ENCODE measurements at regions not wholly inside any gene's neighbourhood (a gene's known extent, or its start where the extent isn't known, plus 50 kb on each side); places are given as distances from the start of the nearest gene placed in this dataset.

- H3K36me3 Mint-ChIP-seq, result no peaks in the 10 kb centered on the region
- peaks cover 0 to 13% (median 1%) of the 10 kb centered on the region in 6 donors for H3K9me3 Mint-ChIP-seq
- H3K4me1 Mint-ChIP-seq, result no peaks in the 10 kb centered on the region
- H3K4me3 Mint-ChIP-seq, result no peak overlapping the region
- H3K27ac Mint-ChIP-seq, result no peak overlapping the region
- no peak for DNase-seq
- peaks cover 0 to 2% (median 0%) of the 10 kb centered on the region in 3 donors for H3K27me3 Mint-ChIP-seq (ENCODE audit: low read depth in 3 of 3)
These were observed 1233.1 kb downstream of the C4orf33 start for GRCh38 chr4:130329036-130329435.

- Mint-ChIP-seq H3K9me3 (peaks cover 0 to 16% (median 5%) of the 10 kb centered on the region in 6 donors), H3K27me3 (ENCODE audit: low read depth in 3 of 3) (peaks cover 0 to 2% (median 0%) of the 10 kb centered on the region in 3 donors), H3K27ac (no peak overlapping the region), H3K4me3 (no peak overlapping the region), H3K36me3 (no peaks in the 10 kb centered on the region), H3K4me1 (no peaks in the 10 kb centered on the region)
- no peak for DNase-seq
These were observed 1237.3 kb downstream of the C4orf33 start for GRCh38 chr4:130333241-130333759.

GRCh38 chr4:130335417-130336194 lies 1239.7 kb downstream of the C4orf33 start:
- Mint-ChIP-seq H3K4me3 (no peak overlapping the region), H3K36me3 (no peaks in the 10 kb centered on the region), H3K9me3 (peaks cover 0 to 19% (median 5%) of the 10 kb centered on the region in 6 donors), H3K4me1 (no peaks in the 10 kb centered on the region), H3K27me3 (ENCODE audit: low read depth in 3 of 3) (peaks cover 0 to 2% (median 0%) of the 10 kb centered on the region in 3 donors), H3K27ac (no peak overlapping the region)
- no peak for DNase-seq

GRCh38 chr4:130336585-130337217 lies 1240.7 kb downstream of the C4orf33 start:
- no peak overlapping the region for H3K4me3 Mint-ChIP-seq
- H3K4me1 Mint-ChIP-seq, result no peaks in the 10 kb centered on the region
- H3K9me3 Mint-ChIP-seq, result peaks cover 0 to 20% (median 5%) of the 10 kb centered on the region in 6 donors
- DNase-seq, result no peak
- no peaks in the 10 kb centered on the region for H3K36me3 Mint-ChIP-seq
- H3K27me3 Mint-ChIP-seq (ENCODE audit: low read depth in 3 of 3), result peaks cover 0 to 2% (median 0%) of the 10 kb centered on the region in 3 donors
- H3K27ac Mint-ChIP-seq, result no peak overlapping the region

GRCh38 chr4:130338851-130339250 lies 1242.9 kb downstream of the C4orf33 start:
- H3K27me3 Mint-ChIP-seq (ENCODE audit: low read depth in 3 of 3), result no peaks in the 10 kb centered on the region
- H3K4me1 Mint-ChIP-seq, result no peaks in the 10 kb centered on the region
- no peak overlapping the region for H3K27ac Mint-ChIP-seq
- DNase-seq, result no peak
- no peaks in the 10 kb centered on the region for H3K36me3 Mint-ChIP-seq
- peaks cover 0 to 13% (median 3%) of the 10 kb centered on the region in 6 donors for H3K9me3 Mint-ChIP-seq
- H3K4me3 Mint-ChIP-seq, result no peak overlapping the region

GRCh38 chr4:130349745-130350144 lies 1253.8 kb downstream of the C4orf33 start:
- peaks cover 0 to 17% (median 13%) of the 10 kb centered on the region in 6 donors for H3K9me3 Mint-ChIP-seq
- H3K27me3 Mint-ChIP-seq (ENCODE audit: low read depth in 3 of 3), result peaks cover 0 to 1% (median 0%) of the 10 kb centered on the region in 3 donors
- no peak overlapping the region for H3K4me3 Mint-ChIP-seq
- no peaks in the 10 kb centered on the region for H3K36me3 Mint-ChIP-seq
- no peak overlapping the region for H3K27ac Mint-ChIP-seq
- no peak for DNase-seq
- no peaks in the 10 kb centered on the region for H3K4me1 Mint-ChIP-seq

GRCh38 chr4:130356873-130357272 lies 1260.9 kb downstream of the C4orf33 start:
- H3K4me3 Mint-ChIP-seq, result no peak overlapping the region
- no peak for DNase-seq
- no peak overlapping the region for H3K27ac Mint-ChIP-seq
- no peaks in the 10 kb centered on the region for H3K36me3 Mint-ChIP-seq
- no peaks in the 10 kb centered on the region for H3K27me3 Mint-ChIP-seq (ENCODE audit: low read depth in 3 of 3)
- H3K9me3 Mint-ChIP-seq, result peaks cover 0 to 10% (median 3%) of the 10 kb centered on the region in 6 donors
- no peaks in the 10 kb centered on the region for H3K4me1 Mint-ChIP-seq

- no peaks in the 10 kb centered on the region for H3K4me1 Mint-ChIP-seq
- H3K9me3 Mint-ChIP-seq, result peaks cover 0 to 9% (median 4%) of the 10 kb centered on the region in 6 donors
- H3K27me3 Mint-ChIP-seq (ENCODE audit: low read depth in 3 of 3), result no peaks in the 10 kb centered on the region
- H3K36me3 Mint-ChIP-seq, result no peaks in the 10 kb centered on the region
- no peak overlapping the region for H3K27ac Mint-ChIP-seq
- H3K4me3 Mint-ChIP-seq, result no peak overlapping the region
- DNase-seq, result no peak
These were observed 1263.6 kb downstream of the C4orf33 start for GRCh38 chr4:130359542-130359941.

GRCh38 chr4:130361616-130362015 lies 1265.7 kb downstream of the C4orf33 start:
- Mint-ChIP-seq H3K36me3 (no peaks in the 10 kb centered on the region), H3K27ac (no peak overlapping the region), H3K4me1 (no peaks in the 10 kb centered on the region), H3K4me3 (no peak overlapping the region), H3K9me3 (peaks cover 2 to 14% (median 8%) of the 10 kb centered on the region in 6 donors), H3K27me3 (ENCODE audit: low read depth in 3 of 3) (peaks cover 0 to under 1% (median 0%) of the 10 kb centered on the region in 3 donors)
- DNase-seq, result no peak

- Mint-ChIP-seq H3K27ac (no peak overlapping the region), H3K4me1 (no peaks in the 10 kb centered on the region), H3K4me3 (no peak overlapping the region), H3K36me3 (peaks cover 0 to 4% (median 0%) of the 10 kb centered on the region in 3 donors), H3K9me3 (peaks cover 5 to 23% (median 12%) of the 10 kb centered on the region in 6 donors), H3K27me3 (ENCODE audit: low read depth in 3 of 3) (peaks cover 0 to 2% (median 0%) of the 10 kb centered on the region in 3 donors)
- DNase-seq, result no peak
These were observed 1272.7 kb downstream of the C4orf33 start for GRCh38 chr4:130368668-130369067.

GRCh38 chr4:130393231-130393630 lies 1297.3 kb downstream of the C4orf33 start:
- Mint-ChIP-seq H3K36me3 (no peaks in the 10 kb centered on the region), H3K27ac (no peak overlapping the region), H3K9me3 (peaks cover 0 to 10% (median 4%) of the 10 kb centered on the region in 6 donors), H3K4me1 (no peaks in the 10 kb centered on the region), H3K4me3 (no peak overlapping the region), H3K27me3 (ENCODE audit: low read depth in 3 of 3) (no peaks in the 10 kb centered on the region)
- DNase-seq, result no peak

GRCh38 chr4:130393642-130394041 lies 1297.7 kb downstream of the C4orf33 start:
- Mint-ChIP-seq H3K9me3 (peaks cover 0 to 10% (median 4%) of the 10 kb centered on the region in 6 donors), H3K27ac (no peak overlapping the region), H3K36me3 (no peaks in the 10 kb centered on the region), H3K4me3 (no peak overlapping the region), H3K27me3 (ENCODE audit: low read depth in 3 of 3) (no peaks in the 10 kb centered on the region), H3K4me1 (no peaks in the 10 kb centered on the region)
- DNase-seq, result no peak

- Mint-ChIP-seq H3K27ac (no peak overlapping the region), H3K4me3 (no peak overlapping the region), H3K4me1 (no peaks in the 10 kb centered on the region), H3K36me3 (no peaks in the 10 kb centered on the region), H3K27me3 (ENCODE audit: low read depth in 3 of 3) (no peaks in the 10 kb centered on the region), H3K9me3 (peaks cover 2 to 27% (median 9%) of the 10 kb centered on the region in 6 donors)
- DNase-seq, result no peak
These were observed 1299.9 kb downstream of the C4orf33 start for GRCh38 chr4:130395871-130396270.

- peaks cover 14 to 41% (median 16%) of the 10 kb centered on the region in 6 donors for H3K9me3 Mint-ChIP-seq
- no peaks in the 10 kb centered on the region for H3K4me1 Mint-ChIP-seq
- H3K36me3 Mint-ChIP-seq, result no peaks in the 10 kb centered on the region
- H3K4me3 Mint-ChIP-seq, result no peak overlapping the region
- DNase-seq, result no peak
- H3K27ac Mint-ChIP-seq, result no peak overlapping the region
- H3K27me3 Mint-ChIP-seq (ENCODE audit: low read depth in 3 of 3), result peaks cover 0 to 1% (median 1%) of the 10 kb centered on the region in 3 donors
These were observed 1307.3 kb downstream of the C4orf33 start for GRCh38 chr4:130403221-130403620.
